ENCODE measurements at regions not wholly inside any gene's neighbourhood (a gene's known extent, or its start where the extent isn't known, plus 50 kb on each side); places are given as distances from the start of the nearest gene placed in this dataset.

GRCh38 chr6:28766426-28766825, 157.4 kb downstream of the TRIM27 start:
- no peak overlapping the region for H3K4me3 ChIP-seq
- ChIA-PET CTCF (interaction anchor here (0.7 to 1.5 kb wide), 2 partner anchors 8 to 10 kb away, joined by 3 to 5 read pairs; no protein-coding TSS in a partner anchor), POLR2A (no interaction called here)
- no peak for DNase-seq (ENCODE audit: low read depth in 1 of 2, low spot score in 1 of 2)
- no peak overlapping the region for H3K27ac ChIP-seq
- no peak for FAIRE-seq
- no peak for ATAC-seq
- no peak overlapping the region for H3K4me2 ChIP-seq
- H3K9me3 ChIP-seq = no peaks in the 10 kb centered on the region
- no peak for TF ChIP-seq ZNF302 (CRISPR knock-in tag; IDR thresholded peaks at IDR 0.05)
- TF ChIP-seq JUN (IDR thresholded peaks at IDR 0.05) = no peak
- no peak for TF ChIP-seq HEYL (CRISPR knock-in tag; IDR thresholded peaks at IDR 0.05)
- TF ChIP-seq EHMT2 (IDR thresholded peaks at IDR 0.05; ENCODE audit: low read depth) = no peak
- TF ChIP-seq BCL3 (IDR thresholded peaks at IDR 0.05) = no peak
- no peak for TF ChIP-seq ELK1 (IDR thresholded peaks at IDR 0.05; ENCODE audit: low read depth, low read length)
- TF ChIP-seq RFX5 (IDR thresholded peaks at IDR 0.05) = no peak
- no peak for TF ChIP-seq EHF (CRISPR knock-in tag; IDR thresholded peaks at IDR 0.05)
- TF ChIP-seq CBX8 (IDR thresholded peaks at IDR 0.05) = no peak
- 40% methylated on average over 5 of the region's 5 CpGs for WGBS (ENCODE audit: missing lambda C conversion rate)
- H3K4me1 ChIP-seq = no peaks in the 10 kb centered on the region

GRCh38 chr6:28767133-28767532, 156.7 kb downstream of the TRIM27 start:
- Histone ChIP-seq H3K4me2 (no peak overlapping the region), H3K4me3 (no peak overlapping the region)

GRCh38 chr6:28767691-28768090, 156.1 kb downstream of the TRIM27 start:
- 40% methylated on average over 5 of the region's 5 CpGs for WGBS (ENCODE audit: missing lambda C conversion rate)
- H3K27ac ChIP-seq = no peak overlapping the region
- CTCF ChIA-PET = no interaction called here
- no peak overlapping the region for H3K4me3 ChIP-seq
- H3K9me3 ChIP-seq = no peaks in the 10 kb centered on the region
- TF ChIP-seq POLR2AphosphoS2 (conservative IDR thresholded peaks at IDR 0.05; ENCODE audit: low read length) = no peak
- no peak for TF ChIP-seq GATA3 (IDR thresholded peaks at IDR 0.05; ENCODE audit: borderline replicate concordance)
- TF ChIP-seq ATOH8 (CRISPR knock-in tag; IDR thresholded peaks at IDR 0.05; ENCODE audit: low read depth) = no peak
- TF ChIP-seq NPAS2 (CRISPR knock-in tag; IDR thresholded peaks at IDR 0.05; ENCODE audit: borderline replicate concordance) = no peak
- TF ChIP-seq TP53 (CRISPR knock-in tag; IDR thresholded peaks at IDR 0.05) = no peak
- TF ChIP-seq PHF8 (IDR thresholded peaks at IDR 0.05; ENCODE audit: borderline replicate concordance, low read depth) = no peak
- TF ChIP-seq E2F6 (IDR thresholded peaks at IDR 0.05; ENCODE audit: borderline replicate concordance, low read depth) = no peak
- H3K4me2 ChIP-seq = no peak overlapping the region
- ATAC-seq = no peak
- no peak for DNase-seq (ENCODE audit: low read depth in 1 of 2, low spot score in 1 of 2)
- no peak for FAIRE-seq
- H3K4me1 ChIP-seq = no peaks in the 10 kb centered on the region
- POLR2A ChIA-PET = no interaction called here

More at GRCh38 chr6:28767133-28767532, 156.7 kb downstream of the TRIM27 start:
- no peak for FAIRE-seq
- ChIA-PET CTCF (interaction anchor here (0.7 kb wide), 1 partner anchor 9 kb away, joined by 3 read pairs; no protein-coding TSS in a partner anchor), POLR2A (no interaction called here)
- TF ChIP-seq HOXB13 (CRISPR knock-in tag; IDR thresholded peaks at IDR 0.05; ENCODE audit: low read depth) (no peak), ESRRA (IDR thresholded peaks at IDR 0.05; ENCODE audit: borderline replicate concordance, low read length) (no peak), TFCP2L1 (CRISPR knock-in tag; IDR thresholded peaks at IDR 0.05) (no peak)
- Histone ChIP-seq H3K9me3 (no peaks in the 10 kb centered on the region), H3K27ac (no peak overlapping the region), H3K4me1 (no peaks in the 10 kb centered on the region)
- no peak for ATAC-seq
- 88% methylated on average over 4 of the region's 4 CpGs for WGBS (ENCODE audit: missing lambda C conversion rate)
- DNase-seq (ENCODE audit: low read depth in 1 of 2, low spot score in 1 of 2) = no peak

Data from A549 (cell line).